H1 (cell line): ENCODE measurements at regions not wholly inside any gene's neighbourhood (a gene's known extent, or its start where the extent isn't known, plus 50 kb on each side); places are given as distances from the start of the nearest gene placed in this dataset.

ENCODE experiments used
- CBX8 ChIP-seq: fragments of 300-800, 300-1000 bp; sonication (generic); IDR thresholded peaks from 2 replicates; pipeline ENCODE4 v1.7.1; 2016; ENCODE audit warnings: low read depth, low read length, borderline replicate concordance
- CTBP2 ChIP-seq: IDR thresholded peaks from 2 replicates; pipeline ENCODE4 v1.7.0; 2011; ENCODE audit warnings: borderline replicate concordance, mild to moderate bottlenecking, moderate library complexity, mixed read lengths, low read length; ENCODE audit not compliant: insufficient read depth, insufficient read length
- EP300 ChIP-seq, 2 experiments: IDR thresholded peaks; 1 replicate in 1 of 2; 2 replicates in 1 of 2; pipeline ENCODE4 v1.6.1; 2011 to 2012; ENCODE audit warnings: low read depth in 2 of 2, low read length in 2 of 2, mild to moderate bottlenecking in 2 of 2, borderline replicate concordance in 1 of 2, inconsistent platforms in 1 of 2, moderate library complexity in 1 of 2
- EZH2 ChIP-seq: fragments of 200-600 bp; sonication (generic); IDR thresholded peaks from 2 replicates; pipeline ENCODE4 v1.7.1; 2012; ENCODE audit warnings: low read depth, mild to moderate bottlenecking, moderate library complexity, low read length, inconsistent platforms; ENCODE audit not compliant: severe bottlenecking
- GTF2F1 ChIP-seq: IDR thresholded peaks from 2 replicates; pipeline ENCODE4 v1.6.1; 2012; ENCODE audit warnings: low read depth, low read length, improper control_type of control experiment, borderline replicate concordance
- HDAC2 ChIP-seq, 2 experiments: fragments of 300-600 bp in 1 of 2; sonication (generic) in 1 of 2; IDR thresholded peaks; 2 replicates each; pipeline ENCODE4 v1.6.1; 2011 to 2012; ENCODE audit warnings: low read depth in 2 of 2, low read length in 2 of 2, mild to moderate bottlenecking in 2 of 2, moderate library complexity in 2 of 2, borderline replicate concordance in 1 of 2, inconsistent platforms in 1 of 2
- KDM1A ChIP-seq: fragments of 200-600, 300-600 bp; sonication (generic); IDR thresholded peaks from 2 replicates; pipeline ENCODE4 v1.7.1; 2016; ENCODE audit warnings: mild to moderate bottlenecking, low read length, borderline replicate concordance
- NANOG ChIP-seq: IDR thresholded peaks from 2 replicates; pipeline ENCODE4 v1.6.1; 2011; ENCODE audit warnings: low read length, low read depth, mild to moderate bottlenecking, inconsistent platforms; ENCODE audit not compliant: insufficient read depth, poor library complexity, severe bottlenecking
- RAD21 ChIP-seq, 2 experiments: IDR thresholded peaks in 1 of 2; conservative IDR thresholded peaks in 1 of 2; 2 replicates each; pipeline ENCODE4 v1.6.1; 2011; ENCODE audit warnings: low read depth in 2 of 2, low read length in 2 of 2, improper control_type of control experiment in 1 of 2, inconsistent platforms in 1 of 2, mild to moderate bottlenecking in 1 of 2, moderate library complexity in 1 of 2
- RFX5 ChIP-seq: IDR thresholded peaks from 2 replicates; pipeline ENCODE4 v1.6.1; 2011; ENCODE audit warnings: low read depth, low read length, improper control_type of control experiment, borderline replicate concordance
- RXRA ChIP-seq: IDR thresholded peaks from 2 replicates; pipeline ENCODE4 v1.6.1; 2011; ENCODE audit warnings: low read depth, mild to moderate bottlenecking, low read length, moderate library complexity; ENCODE audit not compliant: insufficient read depth
- SIX5 ChIP-seq: IDR thresholded peaks from 2 replicates; pipeline ENCODE4 v1.6.1; 2011; ENCODE audit warnings: mild to moderate bottlenecking, low read depth, low read length
- SP2 ChIP-seq: IDR thresholded peaks from 2 replicates; pipeline ENCODE4 v1.6.1; 2012; ENCODE audit warnings: mild to moderate bottlenecking, low read length, inconsistent platforms
- TAF1 ChIP-seq: IDR thresholded peaks from 2 replicates; pipeline ENCODE4 v1.6.1; 2011; ENCODE audit warnings: mild to moderate bottlenecking, low read depth, low read length
- TAF7 ChIP-seq: optimal IDR thresholded peaks from 2 replicates; pipeline ENCODE3; 2011; ENCODE audit warnings: low read depth, mild to moderate bottlenecking, inconsistent platforms, low read length, moderate library complexity, borderline replicate concordance
- USF2 ChIP-seq: IDR thresholded peaks from 2 replicates; pipeline ENCODE4 v1.6.1; 2011; ENCODE audit warnings: low read length, improper control_type of control experiment

GRCh38 chr15:36507458-36507857, 72.0 kb upstream of the CDIN1 start (continued):
- TF ChIP-seq EZH2 (no peak), SP2 (no peak), RFX5 (no peak), CBX8 (no peak), RAD21 (IDR thresholded peaks at IDR 0.05 in 1 of 2, conservative IDR thresholded peaks at IDR 0.05 in 1 of 2; ENCODE audit: low read depth in 2 of 2, low read length in 2 of 2) (no peak), HDAC2 (IDR thresholded peaks at IDR 0.05; ENCODE audit: borderline replicate concordance in 1 of 2, low read depth in 2 of 2, low read length in 2 of 2) (no peak), NANOG (no peak), TAF7 (no peak), SIX5 (no peak), CTBP2 (no peak), RXRA (no peak), EP300 (IDR thresholded peaks at IDR 0.05; ENCODE audit: borderline replicate concordance in 1 of 2, low read depth in 2 of 2, low read length in 2 of 2) (no peak), GTF2F1 (no peak), USF2 (no peak), KDM1A (no peak), TAF1 (no peak)
